Body of pancreas (tissue), 4 donors: ENCODE measurements at regions not wholly inside any gene's neighbourhood (a gene's known extent, or its start where the extent isn't known, plus 50 kb on each side); places are given as distances from the start of the nearest gene placed in this dataset.

Experiments
- ATAC-seq: fragments of 150-250 bp; one replicate; pipeline ENCODE4 v1.9.1; 2016
- DNase-seq, 4 donors: peaks; one replicate each; pipeline ENCODE4 v3.0.0-alpha.2; 2019
- H3K27ac ChIP-seq, 4 donors: fragments of 200-600 bp; sonication (generic); 1 replicate in 3 of 4; 2 replicates in 1 of 4; pipeline versions ENCODE4 v1.5.1 to v1.6.1; 2016 to 2019; ENCODE audit warnings: mild to moderate bottlenecking in 1 of 4, mixed read lengths in 1 of 4, moderate library complexity in 1 of 4
- H3K27me3 ChIP-seq, 2 donors: fragments of 200-600 bp; sonication (generic); one replicate each; pipeline ENCODE4 v1.6.0; 2016; ENCODE audit warnings: mild to moderate bottlenecking in 1 of 2
- H3K36me3 ChIP-seq, 2 donors: fragments of 200-600 bp; sonication (generic); replicated peaks in 1 of 2; 2 replicates each; pipeline ENCODE4 v1.5.1; 2016; ENCODE audit warnings: low read depth in 2 of 2; ENCODE audit not compliant: insufficient read depth in 1 of 2
- H3K4me1 ChIP-seq: fragments of 200-600 bp; sonication (generic); one replicate; pipeline ENCODE4 v1.6.0; 2016
- H3K4me3 ChIP-seq, 2 donors: fragments of 200-600 bp; sonication (generic); 1 replicate in 1 of 2; 2 replicates in 1 of 2; pipeline ENCODE4 v1.5.1; 2016 to 2019
- H3K9me3 ChIP-seq, 3 donors: fragments of 200-600 bp; sonication (generic); 1 replicate in 2 of 3; 2 replicates in 1 of 3; pipeline ENCODE4 v1.5.1; 2016
- CTCF ChIP-seq, 7 experiments: fragments of 450-650 bp in 4 of 7; fragments of 200-600 bp in 3 of 7; sonication (generic) in 3 of 7; IDR thresholded peaks; one replicate each; pipeline ENCODE4 v1.5.1; 2016 to 2019; ENCODE audit warnings: antibody characterized with exemption in 7 of 7
- POLR2A ChIP-seq, 3 donors: fragments of 450-650 bp; IDR thresholded peaks; one replicate each; pipeline ENCODE4 v1.6.1; 2016; ENCODE audit warnings: antibody characterized with exemption in 3 of 3, mild to moderate bottlenecking in 2 of 3
- whole genome bisulfite sequencing, 2 donors: methylation state at CpG; one replicate each; pipeline ENCODE4 v1.1.5; 2017; 5-methylcytosine and 5-hydroxymethylcytosine counted together
- intact Hi-C: fragments of 100-400 bp; cut with DNase I; formaldehyde crosslinking; loops from one replicate; pipeline ENCODE4 v1.15.1; 2023

- H3K4me3 ChIP-seq: no peak overlapping the region
- H3K27me3 ChIP-seq: no peaks in the 10 kb centered on the region
- DNase-seq (no peak), ATAC-seq (no peak)
- TF ChIP-seq POLR2A (IDR thresholded peaks at IDR 0.05): no peak
- TF ChIP-seq CTCF (IDR thresholded peaks at IDR 0.05): no peak
- no peak overlapping the region for H3K27ac ChIP-seq
- WGBS, 2 donors: 85 to 88% methylated on average over 2 of the region's 2 CpGs
- intact Hi-C loops: no loop called here
- H3K36me3 ChIP-seq: no peaks in the 10 kb centered on the region
- no peaks in the 10 kb centered on the region for H3K4me1 ChIP-seq
- no peaks in the 10 kb centered on the region for H3K9me3 ChIP-seq
Observed at GRCh38 chr2:7116511-7116910, 199.3 kb downstream of the RNF144A start.

GRCh38 chr2:7117076-7117475 lies 199.9 kb downstream of the RNF144A start:
- Histone ChIP-seq H3K27ac (no peak overlapping the region), H3K27me3 (no peaks in the 10 kb centered on the region), H3K36me3 (no peaks in the 10 kb centered on the region), H3K4me1 (no peaks in the 10 kb centered on the region), H3K4me3 (no peak overlapping the region), H3K9me3 (no peaks in the 10 kb centered on the region)
- no peak for DNase-seq
- ATAC-seq: no peak
- TF ChIP-seq CTCF (IDR thresholded peaks at IDR 0.05): no peak
- TF ChIP-seq POLR2A (IDR thresholded peaks at IDR 0.05): no peak
- intact Hi-C loops: no loop called here
- WGBS, 2 donors: 94 to 96% methylated on average over 8 of the region's 8 CpGs

- WGBS, 2 donors: 89% methylated on average over 5 of the region's 5 CpGs
- no peak for ATAC-seq
- H3K9me3 ChIP-seq: no peaks in the 10 kb centered on the region
- no peak for DNase-seq
- H3K4me1 ChIP-seq: no peaks in the 10 kb centered on the region
- TF ChIP-seq CTCF (IDR thresholded peaks at IDR 0.05) (no peak), POLR2A (IDR thresholded peaks at IDR 0.05) (no peak)
- no peaks in the 10 kb centered on the region for H3K36me3 ChIP-seq
- intact Hi-C loops: no loop called here
- H3K27ac ChIP-seq: no peak overlapping the region
- H3K4me3 ChIP-seq: no peak overlapping the region
- no peaks in the 10 kb centered on the region for H3K27me3 ChIP-seq
Observed at GRCh38 chr2:7118606-7119131, 201.5 kb downstream of the RNF144A start.

GRCh38 chr2:7119132-7119835 lies 202.1 kb downstream of the RNF144A start:
- DNase-seq (peak in 1 of 4 donors; percentile 23), ATAC-seq (no peak)
- Histone ChIP-seq H3K27me3 (no peaks in the 10 kb centered on the region), H3K4me3 (no peak overlapping the region), H3K9me3 (no peaks in the 10 kb centered on the region), H3K36me3 (no peaks in the 10 kb centered on the region), H3K27ac (no peak overlapping the region), H3K4me1 (no peaks in the 10 kb centered on the region)
- intact Hi-C loops: no loop called here
- WGBS, 2 donors: 65 to 75% methylated on average over 7 to 8 of the region's 8 CpGs
- TF ChIP-seq CTCF (IDR thresholded peaks at IDR 0.05) (peak in 5 of 7 experiments; percentile 30 to 43 (median 35)), POLR2A (IDR thresholded peaks at IDR 0.05) (no peak)

- DNase-seq (no peak), ATAC-seq (no peak)
- no peak for TF ChIP-seq POLR2A (IDR thresholded peaks at IDR 0.05)
- TF ChIP-seq CTCF (IDR thresholded peaks at IDR 0.05): no peak
- H3K9me3 ChIP-seq: no peaks in the 10 kb centered on the region
- H3K36me3 ChIP-seq: no peaks in the 10 kb centered on the region
- H3K27ac ChIP-seq: no peak overlapping the region
- no peak overlapping the region for H3K4me3 ChIP-seq
- no peaks in the 10 kb centered on the region for H3K4me1 ChIP-seq
- intact Hi-C loops: no loop called here
- H3K27me3 ChIP-seq: no peaks in the 10 kb centered on the region
- WGBS, 2 donors: 93 to 94% methylated on average over 5 of the region's 5 CpGs
Observed at GRCh38 chr2:7121851-7122250, 204.6 kb downstream of the RNF144A start.
